Choroid plexus epithelial cell (primary cell): ENCODE measurements at regions not wholly inside any gene's neighbourhood (a gene's known extent, or its start where the extent isn't known, plus 50 kb on each side); places are given as distances from the start of the nearest gene placed in this dataset.

Experiments used
- DNase-seq: peaks from one replicate; pipeline ENCODE4 v3.0.0-alpha.2; 2010; ENCODE audit warnings: low read depth
- H3K4me3 ChIP-seq: 2 replicates; pipeline ENCODE4 v1.5.1; 2011; ENCODE audit warnings: low read depth, mild to moderate bottlenecking, control low read depth, low read length, moderate library complexity
- CTCF ChIP-seq: conservative IDR thresholded peaks from 2 replicates; pipeline ENCODE4 v1.5.1; 2011; ENCODE audit warnings: low read depth, mild to moderate bottlenecking, control low read depth, inconsistent platforms, low read length, moderate library complexity

- no peak for DNase-seq
- TF ChIP-seq CTCF = no peak
- no peak overlapping the region for H3K4me3 ChIP-seq
Measured at GRCh38 chr14:87540339-87540738, 452.6 kb downstream of the GALC start.

DNA sequence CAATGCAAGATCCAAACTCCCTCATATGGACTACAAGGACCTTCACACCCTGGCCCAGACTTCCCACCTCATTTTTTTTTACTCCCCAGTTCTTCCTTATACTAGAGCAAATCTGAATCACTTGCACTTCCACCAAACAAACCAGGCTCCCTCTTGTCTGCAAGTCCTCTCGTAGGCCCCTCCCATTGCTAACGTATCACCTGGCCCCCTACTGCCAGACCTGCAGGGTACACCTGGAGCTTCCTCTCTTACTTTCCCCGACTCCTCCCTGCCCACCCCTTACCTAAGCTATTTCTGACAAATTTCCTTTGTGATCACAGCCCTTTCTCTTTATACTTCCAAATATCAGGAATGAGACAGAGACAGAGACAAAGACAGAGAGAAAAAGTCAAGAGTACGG lies 463.9 kb downstream of the GALC start:
- no peak overlapping the region for H3K4me3 ChIP-seq
- no peak for DNase-seq
- no peak for TF ChIP-seq CTCF

- no peak for DNase-seq
- H3K4me3 ChIP-seq = no peak overlapping the region
- TF ChIP-seq CTCF = no peak
Measured at GRCh38 chr14:87526731-87527130, 466.3 kb downstream of the GALC start.

DNA sequence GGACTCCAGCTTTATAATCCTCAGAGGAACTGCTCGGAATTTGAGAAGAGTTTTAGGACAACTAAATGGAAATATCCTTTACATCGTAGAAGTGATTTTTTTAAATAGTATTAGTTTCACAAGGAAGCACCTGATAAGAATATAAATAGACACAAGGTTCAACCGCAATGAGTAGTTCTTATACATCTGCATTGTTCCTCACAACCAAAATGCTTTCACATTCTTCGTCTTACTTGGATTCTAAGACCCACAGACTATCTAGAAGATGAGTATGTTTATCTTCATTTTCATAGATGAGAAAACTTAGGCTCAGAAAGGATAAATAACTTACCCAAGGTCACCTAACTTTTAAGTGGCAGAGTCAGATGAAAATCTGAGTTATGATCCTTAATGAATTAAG lies 469.0 kb downstream of the GALC start:
- no peak for TF ChIP-seq CTCF
- DNase-seq = no peak
- H3K4me3 ChIP-seq = no peak overlapping the region

DNA sequence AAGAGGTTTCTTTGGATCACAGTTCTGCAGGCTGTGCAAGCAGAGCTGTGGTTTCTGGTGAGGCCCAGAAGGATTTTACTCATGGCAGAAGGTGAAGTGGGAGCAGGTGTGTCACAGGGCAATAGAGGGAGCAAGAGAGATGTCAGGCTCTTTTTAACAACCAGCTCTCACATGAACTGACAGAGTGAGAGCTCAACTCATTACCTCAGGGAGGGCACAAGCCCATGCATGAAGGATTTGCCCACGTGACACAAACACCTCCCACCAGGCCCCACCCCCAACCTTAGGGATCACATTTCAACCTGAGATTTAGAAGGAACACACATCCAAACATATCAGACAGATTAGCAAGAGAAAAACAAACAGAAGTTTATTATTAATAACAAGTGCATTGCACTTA lies 470.4 kb downstream of the GALC start:
- no peak for DNase-seq
- no peak overlapping the region for H3K4me3 ChIP-seq
- TF ChIP-seq CTCF = no peak

DNA sequence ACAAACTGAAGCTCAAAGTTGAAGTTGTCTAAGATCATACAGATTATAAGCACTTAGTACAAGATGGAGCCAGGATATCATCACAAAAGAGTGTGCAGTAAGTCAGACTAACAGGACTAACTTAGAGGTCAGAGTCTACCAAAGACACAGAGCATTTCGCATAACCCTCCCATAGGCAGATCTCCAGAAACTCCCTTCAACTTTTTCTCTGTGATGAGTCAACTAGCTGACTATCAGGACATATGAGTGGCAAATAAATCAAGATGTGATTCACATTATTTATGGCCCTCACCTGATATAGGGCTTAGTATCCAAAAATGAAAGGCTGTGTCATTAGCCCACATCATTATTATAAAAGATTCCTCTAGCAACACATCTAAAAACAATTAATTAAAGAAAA lies 484.6 kb downstream of the GALC start:
- H3K4me3 ChIP-seq = no peak overlapping the region
- TF ChIP-seq CTCF = no peak
- DNase-seq = no peak

DNA sequence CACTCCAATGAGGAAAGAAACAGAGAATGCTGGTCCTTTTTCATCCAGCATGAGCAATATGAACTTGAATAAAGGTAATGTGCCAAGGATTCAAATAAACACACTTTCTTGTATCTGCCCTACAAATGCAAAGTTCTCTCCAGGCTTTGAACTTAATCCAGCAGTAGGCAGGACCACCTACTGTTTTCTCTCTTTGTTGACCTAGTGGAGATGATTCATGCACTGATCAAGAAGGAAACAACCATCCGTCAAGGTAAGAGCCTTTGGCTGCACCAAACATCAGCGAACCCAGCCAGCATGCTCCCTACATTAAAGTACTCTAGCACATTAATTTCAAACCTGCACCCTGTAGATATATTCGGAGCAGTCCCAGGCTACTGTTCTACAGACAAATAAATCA lies 489.3 kb downstream of the GALC start:
- no peak for DNase-seq
- TF ChIP-seq CTCF = no peak
- no peak overlapping the region for H3K4me3 ChIP-seq
